Caki2 (cell line): ENCODE measurements at regions not wholly inside any gene's neighbourhood (a gene's known extent, or its start where the extent isn't known, plus 50 kb on each side); places are given as distances from the start of the nearest gene placed in this dataset.
A peak's percentile ranks its signal among the peaks of the same experiment; 100 is the strongest.

Source experiments
- DNase-seq: peaks from one replicate; pipeline ENCODE4 v3.0.0-alpha.2; 2015; ENCODE audit warnings: low read depth
- in situ Hi-C: cut with HindIII; loops from 2 replicates; pipeline ENCODE4 v1.10.0; 2016; ENCODE audit warnings: low sequenced_read_pairs, low pct_unique_long_range_greater_than_20kb, mixed read lengths

- DNase-seq: no peak
- in situ Hi-C loops: no loop called here
These were observed 97.9 kb upstream of the DDIT4L start for GRCh38 chr4:100288161-100288560.

- DNase-seq: no peak
- in situ Hi-C loops: no loop called here
These were observed 97.3 kb upstream of the DDIT4L start for GRCh38 chr4:100287534-100287933.

GRCh38 chr4:100286636-100287035 is 96.4 kb upstream of the DDIT4L start:
- no peak for DNase-seq
- in situ Hi-C loops: no loop called here

GRCh38 chr4:100285121-100285520 is 94.9 kb upstream of the DDIT4L start:
- DNase-seq: no peak
- in situ Hi-C loops: no loop called here

- DNase-seq: no peak
- in situ Hi-C loops: no loop called here
These were observed 94.0 kb upstream of the DDIT4L start for GRCh38 chr4:100284129-100284880.

- in situ Hi-C loops: no loop called here
- DNase-seq: no peak
These were observed 90.5 kb upstream of the DDIT4L start for GRCh38 chr4:100280807-100281206.

GRCh38 chr4:100278567-100278966 is 88.3 kb upstream of the DDIT4L start:
- no peak for DNase-seq

GRCh38 chr4:100269446-100269845 is 79.2 kb upstream of the DDIT4L start:
- no peak for DNase-seq
- in situ Hi-C loops: no loop called here

More at GRCh38 chr4:100278567-100278966, 88.3 kb upstream of the DDIT4L start:
- in situ Hi-C loops: no loop called here

- in situ Hi-C loops: no loop called here
- no peak for DNase-seq
These were observed 78.5 kb upstream of the DDIT4L start for GRCh38 chr4:100268789-100269188.

GRCh38 chr4:100261346-100261745 is 71.1 kb upstream of the DDIT4L start:
- in situ Hi-C loops: no loop called here

GRCh38 chr4:100258675-100259074 is 68.4 kb upstream of the DDIT4L start:
- in situ Hi-C loops: no loop called here
- DNase-seq: no peak

More at GRCh38 chr4:100261346-100261745, 71.1 kb upstream of the DDIT4L start:
- DNase-seq: no peak

- DNase-seq: peak; percentile 4
- in situ Hi-C loops: no loop called here
These were observed 67.3 kb upstream of the DDIT4L start for GRCh38 chr4:100257567-100257966.

- in situ Hi-C loops: no loop called here
These were observed 64.0 kb upstream of the DDIT4L start for GRCh38 chr4:100254237-100254636.

GRCh38 chr4:100248476-100248875 is 58.2 kb upstream of the DDIT4L start:
- no peak for DNase-seq
- in situ Hi-C loops: no loop called here

More at GRCh38 chr4:100254237-100254636, 64.0 kb upstream of the DDIT4L start:
- DNase-seq: no peak

GRCh38 chr4:100246697-100247096 is 56.4 kb upstream of the DDIT4L start:
- no peak for DNase-seq

GRCh38 chr4:100244347-100244746 is 54.1 kb upstream of the DDIT4L start:
- in situ Hi-C loops: no loop called here

More at GRCh38 chr4:100246697-100247096, 56.4 kb upstream of the DDIT4L start:
- in situ Hi-C loops: no loop called here

More at GRCh38 chr4:100244347-100244746, 54.1 kb upstream of the DDIT4L start:
- no peak for DNase-seq
